ENCODE measurements at regions not wholly inside any gene's neighbourhood (a gene's known extent, or its start where the extent isn't known, plus 50 kb on each side); places are given as distances from the start of the nearest gene placed in this dataset.

GRCh38 chr20:24718277-24718676, 230.8 kb upstream of the CST7 start:
- CTCF ChIA-PET: interaction anchor here (0.9 kb wide), 1 partner anchor 9 kb away, joined by 3 read pairs; no protein-coding TSS in a partner anchor
- BruUV-seq (replicated peaks): no TSS peak

More at GRCh38 chr20:24718277-24718676, 230.8 kb upstream of the CST7 start:
- Histone ChIP-seq H3K9me3 (replicated peaks; ENCODE audit: control insufficient read depth, insufficient read depth, low read length) (no peaks in the 10 kb centered on the region), H2AFZ (ENCODE audit: low read depth, low read length) (no peak overlapping the region), H3K4me3 (replicated peaks in 1 of 3; ENCODE audit: insufficient read depth in 1 of 3, low read depth in 1 of 3, low read length in 3 of 3) (no peak overlapping the region), H3K4me1 (ENCODE audit: control insufficient read depth, extremely low read depth, insufficient read depth, low read length) (no peaks in the 10 kb centered on the region), H3K4me2 (ENCODE audit: insufficient read depth, low read length) (no peak overlapping the region), H3K9ac (replicated peaks; ENCODE audit: extremely low read depth, insufficient read depth, low read length) (no peak overlapping the region), H4K20me1 (replicated peaks; ENCODE audit: control insufficient read depth, extremely low read depth, insufficient read depth, low read length) (no peaks in the 10 kb centered on the region), H3K27ac (ENCODE audit: insufficient read depth, low read depth, low read length) (no peak overlapping the region), H3K36me3 (ENCODE audit: control insufficient read depth in 2 of 2, extremely low read depth in 1 of 2, insufficient read depth in 2 of 2, low read length in 2 of 2) (no peaks in the 10 kb centered on the region), H3K27me3 (ENCODE audit: control insufficient read depth in 2 of 2, insufficient read depth in 2 of 2, low read length in 2 of 2) (no peaks in the 10 kb centered on the region), H3K79me2 (ENCODE audit: control insufficient read depth, insufficient read depth, low read length) (no peaks in the 10 kb centered on the region), H3K9me1 (replicated peaks; ENCODE audit: control insufficient read depth, extremely low read depth, insufficient read depth, low read length) (no peaks in the 10 kb centered on the region)
- dilution Hi-C loops (cut with MboI; ENCODE audit: extremely low pct_ligation_motif_present, low sequenced_read_pairs) (no loop called here), intact Hi-C loops (cut with micrococcal nuclease) (no loop called here)
- no peak for DNase-seq (ENCODE audit: low read depth, low spot score)
- POLR2A ChIA-PET: no interaction called here
- FAIRE-seq: no peak
- no peak for TF ChIP-seq GATA2 (IDR thresholded peaks at IDR 0.05; ENCODE audit: insufficient read depth, insufficient read length, low read depth, low read length)
- TF ChIP-seq CTCF (IDR thresholded peaks at IDR 0.05; ENCODE audit: extremely low read depth in 1 of 2, insufficient read depth in 1 of 2, low read depth in 1 of 2, low read length in 2 of 2): no peak
- TF ChIP-seq JUN (IDR thresholded peaks at IDR 0.05; ENCODE audit: borderline replicate concordance, insufficient read depth, insufficient read length, low read depth): no peak
- TF ChIP-seq FOS (IDR thresholded peaks at IDR 0.05; ENCODE audit: borderline replicate concordance, insufficient read depth, low read length): no peak
- no peak for TF ChIP-seq POLR2A (IDR thresholded peaks at IDR 0.05; ENCODE audit: low read depth, low read length)
- TF ChIP-seq POLR2AphosphoS5 (IDR thresholded peaks at IDR 0.05; ENCODE audit: insufficient read depth, low read depth, low read length): no peak
- no peak for TF ChIP-seq MYC (IDR thresholded peaks at IDR 0.05; ENCODE audit: low read depth, low read length)
- no peak for TF ChIP-seq MAX (IDR thresholded peaks at IDR 0.05; ENCODE audit: insufficient read depth, insufficient read length)
- TF ChIP-seq EZH2 (IDR thresholded peaks at IDR 0.05; ENCODE audit: borderline replicate concordance, low read depth, low read length, severe bottlenecking): no peak

Data from endothelial cell of umbilical vein (primary cell).